HG02610 (cell line): ENCODE measurements at regions not wholly inside any gene's neighbourhood (a gene's known extent, or its start where the extent isn't known, plus 50 kb on each side); places are given as distances from the start of the nearest gene placed in this dataset.

Experiments used
- ATAC-seq: cut with Tn5 transposase; IDR thresholded peaks from one replicate; pipeline ENCODE4 v1.9.1; 2021; ENCODE audit warnings: mild to moderate bottlenecking, moderate library complexity; ENCODE audit not compliant: unreplicated experiment

- no peak for ATAC-seq
Measured at GRCh38 chr4:130559268-130559667, 1463.3 kb downstream of the C4orf33 start.

GRCh38 chr4:130563185-130563888, 1467.4 kb downstream of the C4orf33 start:
- no peak for ATAC-seq

- no peak for ATAC-seq
Measured at GRCh38 chr4:130563889-130564418, 1468.0 kb downstream of the C4orf33 start.

- no peak for ATAC-seq
Measured at GRCh38 chr4:130568746-130569145, 1472.8 kb downstream of the C4orf33 start.

- no peak for ATAC-seq
Measured at GRCh38 chr4:130573742-130574141, 1477.8 kb downstream of the C4orf33 start.

- no peak for ATAC-seq
Measured at GRCh38 chr4:130574215-130574614, 1478.3 kb downstream of the C4orf33 start.

GRCh38 chr4:130576218-130576617, 1480.3 kb downstream of the C4orf33 start:
- ATAC-seq = no peak

- no peak for ATAC-seq
Measured at GRCh38 chr4:130591091-130591490, 1495.1 kb downstream of the C4orf33 start.

- ATAC-seq = no peak
Measured at GRCh38 chr4:130600706-130601105, 1504.8 kb downstream of the C4orf33 start.

- no peak for ATAC-seq
Measured at GRCh38 chr4:130603043-130603442, 1507.1 kb downstream of the C4orf33 start.

GRCh38 chr4:130608121-130608520, 1512.2 kb downstream of the C4orf33 start:
- no peak for ATAC-seq

GRCh38 chr4:130628531-130628930, 1532.6 kb downstream of the C4orf33 start:
- ATAC-seq = no peak

GRCh38 chr4:130632731-130633604, 1537.0 kb downstream of the C4orf33 start:
- ATAC-seq = no peak

- ATAC-seq = no peak
Measured at GRCh38 chr4:130636486-130636885, 1540.5 kb downstream of the C4orf33 start.

GRCh38 chr4:130640592-130640991, 1544.6 kb downstream of the C4orf33 start:
- no peak for ATAC-seq

- no peak for ATAC-seq
Measured at GRCh38 chr4:130646886-130647285, 1550.9 kb downstream of the C4orf33 start.

- no peak for ATAC-seq
Measured at GRCh38 chr4:130648570-130648969, 1552.6 kb downstream of the C4orf33 start.

- no peak for ATAC-seq
Measured at GRCh38 chr4:130653842-130654241, 1557.9 kb downstream of the C4orf33 start.

- no peak for ATAC-seq
Measured at GRCh38 chr4:130659320-130659719, 1563.4 kb downstream of the C4orf33 start.

- no peak for ATAC-seq
Measured at GRCh38 chr4:130668859-130669258, 1572.9 kb downstream of the C4orf33 start.

- no peak for ATAC-seq
Measured at GRCh38 chr4:130675266-130675665, 1579.3 kb downstream of the C4orf33 start.

- no peak for ATAC-seq
Measured at GRCh38 chr4:130689181-130689580, 1593.2 kb downstream of the C4orf33 start.
